Astrocyte (in vitro differentiated cells and primary cell): ENCODE measurements at regions not wholly inside any gene's neighbourhood (a gene's known extent, or its start where the extent isn't known, plus 50 kb on each side); places are given as distances from the start of the nearest gene placed in this dataset.

Source experiments
- EZH2 ChIP-seq: IDR thresholded peaks from 2 replicates; pipeline ENCODE4 v1.6.1; 2012; ENCODE audit warnings: mild to moderate bottlenecking, low read length, inconsistent platforms; ENCODE audit not compliant: insufficient read depth
- TF ChIP-seq, protein P1 (sequence below): IDR thresholded peaks from 2 replicates; pipeline ENCODE4 v1.5.1; 2011; ENCODE audit warnings: low read depth, mild to moderate bottlenecking, inconsistent platforms, low read length, moderate library complexity; ENCODE audit not compliant: insufficient read depth

DNA sequence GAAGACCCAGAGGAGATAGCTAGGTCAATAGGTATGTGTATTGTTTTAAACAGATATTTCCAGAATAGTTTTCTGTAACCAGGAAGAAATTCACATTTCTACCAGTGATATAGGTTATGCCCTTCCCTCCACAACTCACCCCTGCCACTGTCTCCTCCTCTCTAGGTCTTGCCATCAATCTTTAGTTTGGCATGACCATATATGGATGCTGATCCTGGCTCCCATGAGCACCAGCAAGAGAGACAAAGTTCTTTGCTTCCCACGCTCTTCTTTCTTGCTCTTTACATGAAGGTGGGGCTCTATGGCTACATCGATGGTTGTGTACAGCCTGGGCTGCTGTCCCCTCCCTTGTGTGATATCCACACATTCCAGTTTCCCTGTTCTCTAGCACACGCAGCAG, 459.4 kb upstream of the ID4 start:
- TF ChIP-seq, protein P1, sequence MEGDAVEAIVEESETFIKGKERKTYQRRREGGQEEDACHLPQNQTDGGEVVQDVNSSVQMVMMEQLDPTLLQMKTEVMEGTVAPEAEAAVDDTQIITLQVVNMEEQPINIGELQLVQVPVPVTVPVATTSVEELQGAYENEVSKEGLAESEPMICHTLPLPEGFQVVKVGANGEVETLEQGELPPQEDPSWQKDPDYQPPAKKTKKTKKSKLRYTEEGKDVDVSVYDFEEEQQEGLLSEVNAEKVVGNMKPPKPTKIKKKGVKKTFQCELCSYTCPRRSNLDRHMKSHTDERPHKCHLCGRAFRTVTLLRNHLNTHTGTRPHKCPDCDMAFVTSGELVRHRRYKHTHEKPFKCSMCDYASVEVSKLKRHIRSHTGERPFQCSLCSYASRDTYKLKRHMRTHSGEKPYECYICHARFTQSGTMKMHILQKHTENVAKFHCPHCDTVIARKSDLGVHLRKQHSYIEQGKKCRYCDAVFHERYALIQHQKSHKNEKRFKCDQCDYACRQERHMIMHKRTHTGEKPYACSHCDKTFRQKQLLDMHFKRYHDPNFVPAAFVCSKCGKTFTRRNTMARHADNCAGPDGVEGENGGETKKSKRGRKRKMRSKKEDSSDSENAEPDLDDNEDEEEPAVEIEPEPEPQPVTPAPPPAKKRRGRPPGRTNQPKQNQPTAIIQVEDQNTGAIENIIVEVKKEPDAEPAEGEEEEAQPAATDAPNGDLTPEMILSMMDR, result no peak
- no peak for TF ChIP-seq EZH2
